ENCODE measurements at regions not wholly inside any gene's neighbourhood (a gene's known extent, or its start where the extent isn't known, plus 50 kb on each side); places are given as distances from the start of the nearest gene placed in this dataset.

GRCh38 chr14:86013641-86014040 is 483.7 kb downstream of the FLRT2 start (continued):
- TF ChIP-seq ZNF687 (CRISPR knock-in tag; IDR thresholded peaks at IDR 0.05) (no peak), ZNF546 (CRISPR knock-in tag; conservative IDR thresholded peaks at IDR 0.05) (no peak), ZNF781 (CRISPR knock-in tag; IDR thresholded peaks at IDR 0.05; ENCODE audit: borderline replicate concordance, not compliant biosample characterization) (no peak), ZNF30 (CRISPR knock-in tag; IDR thresholded peaks at IDR 0.05) (no peak), RBAK (CRISPR knock-in tag; IDR thresholded peaks at IDR 0.05) (no peak), ZNF652 (CRISPR knock-in tag; IDR thresholded peaks at IDR 0.05; ENCODE audit: borderline replicate concordance, low read depth) (no peak), HNRNPUL1 (IDR thresholded peaks at IDR 0.05; ENCODE audit: low read depth, low read length) (no peak), ZNF275 (CRISPR knock-in tag; IDR thresholded peaks at IDR 0.05; ENCODE audit: borderline replicate concordance) (no peak), NCOR1 (IDR thresholded peaks at IDR 0.05; ENCODE audit: borderline replicate concordance, low read length) (no peak), MEIS2 (CRISPR knock-in tag; IDR thresholded peaks at IDR 0.05) (no peak), GFI1 (CRISPR knock-in tag; IDR thresholded peaks at IDR 0.05; ENCODE audit: borderline replicate concordance) (no peak), CREB1 (IDR thresholded peaks at IDR 0.05) (peak; percentile 60), CREB1 (CRISPR knock-in tag; IDR thresholded peaks at IDR 0.05) (peak; percentile 79), ZSCAN21 (CRISPR knock-in tag; IDR thresholded peaks at IDR 0.05; ENCODE audit: borderline replicate concordance) (no peak), FOSL1 (CRISPR knock-in tag; IDR thresholded peaks at IDR 0.05; ENCODE audit: borderline replicate concordance) (no peak), DNMT1 (CRISPR knock-in tag; IDR thresholded peaks at IDR 0.05) (no peak), MIER3 (CRISPR knock-in tag; IDR thresholded peaks at IDR 0.05; ENCODE audit: borderline replicate concordance) (0 out of 2 replicates have a peak, but pooled peaks have one; percentile 24), ZMYM3 (CRISPR knock-in tag; IDR thresholded peaks at IDR 0.05) (no peak)
- TF ChIP-seq, protein P1, sequence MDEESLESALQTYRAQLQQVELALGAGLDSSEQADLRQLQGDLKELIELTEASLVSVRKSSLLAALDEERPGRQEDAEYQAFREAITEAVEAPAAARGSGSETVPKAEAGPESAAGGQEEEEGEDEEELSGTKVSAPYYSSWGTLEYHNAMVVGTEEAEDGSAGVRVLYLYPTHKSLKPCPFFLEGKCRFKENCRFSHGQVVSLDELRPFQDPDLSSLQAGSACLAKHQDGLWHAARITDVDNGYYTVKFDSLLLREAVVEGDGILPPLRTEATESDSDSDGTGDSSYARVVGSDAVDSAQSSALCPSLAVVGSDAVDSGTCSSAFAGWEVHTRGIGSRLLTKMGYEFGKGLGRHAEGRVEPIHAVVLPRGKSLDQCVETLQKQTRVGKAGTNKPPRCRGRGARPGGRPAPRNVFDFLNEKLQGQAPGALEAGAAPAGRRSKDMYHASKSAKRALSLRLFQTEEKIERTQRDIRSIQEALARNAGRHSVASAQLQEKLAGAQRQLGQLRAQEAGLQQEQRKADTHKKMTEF (CRISPR knock-in tag; IDR thresholded peaks at IDR 0.05), result 0 out of 2 replicates have a peak, but pooled peaks have one; percentile 41
- TF ChIP-seq, protein P2, sequence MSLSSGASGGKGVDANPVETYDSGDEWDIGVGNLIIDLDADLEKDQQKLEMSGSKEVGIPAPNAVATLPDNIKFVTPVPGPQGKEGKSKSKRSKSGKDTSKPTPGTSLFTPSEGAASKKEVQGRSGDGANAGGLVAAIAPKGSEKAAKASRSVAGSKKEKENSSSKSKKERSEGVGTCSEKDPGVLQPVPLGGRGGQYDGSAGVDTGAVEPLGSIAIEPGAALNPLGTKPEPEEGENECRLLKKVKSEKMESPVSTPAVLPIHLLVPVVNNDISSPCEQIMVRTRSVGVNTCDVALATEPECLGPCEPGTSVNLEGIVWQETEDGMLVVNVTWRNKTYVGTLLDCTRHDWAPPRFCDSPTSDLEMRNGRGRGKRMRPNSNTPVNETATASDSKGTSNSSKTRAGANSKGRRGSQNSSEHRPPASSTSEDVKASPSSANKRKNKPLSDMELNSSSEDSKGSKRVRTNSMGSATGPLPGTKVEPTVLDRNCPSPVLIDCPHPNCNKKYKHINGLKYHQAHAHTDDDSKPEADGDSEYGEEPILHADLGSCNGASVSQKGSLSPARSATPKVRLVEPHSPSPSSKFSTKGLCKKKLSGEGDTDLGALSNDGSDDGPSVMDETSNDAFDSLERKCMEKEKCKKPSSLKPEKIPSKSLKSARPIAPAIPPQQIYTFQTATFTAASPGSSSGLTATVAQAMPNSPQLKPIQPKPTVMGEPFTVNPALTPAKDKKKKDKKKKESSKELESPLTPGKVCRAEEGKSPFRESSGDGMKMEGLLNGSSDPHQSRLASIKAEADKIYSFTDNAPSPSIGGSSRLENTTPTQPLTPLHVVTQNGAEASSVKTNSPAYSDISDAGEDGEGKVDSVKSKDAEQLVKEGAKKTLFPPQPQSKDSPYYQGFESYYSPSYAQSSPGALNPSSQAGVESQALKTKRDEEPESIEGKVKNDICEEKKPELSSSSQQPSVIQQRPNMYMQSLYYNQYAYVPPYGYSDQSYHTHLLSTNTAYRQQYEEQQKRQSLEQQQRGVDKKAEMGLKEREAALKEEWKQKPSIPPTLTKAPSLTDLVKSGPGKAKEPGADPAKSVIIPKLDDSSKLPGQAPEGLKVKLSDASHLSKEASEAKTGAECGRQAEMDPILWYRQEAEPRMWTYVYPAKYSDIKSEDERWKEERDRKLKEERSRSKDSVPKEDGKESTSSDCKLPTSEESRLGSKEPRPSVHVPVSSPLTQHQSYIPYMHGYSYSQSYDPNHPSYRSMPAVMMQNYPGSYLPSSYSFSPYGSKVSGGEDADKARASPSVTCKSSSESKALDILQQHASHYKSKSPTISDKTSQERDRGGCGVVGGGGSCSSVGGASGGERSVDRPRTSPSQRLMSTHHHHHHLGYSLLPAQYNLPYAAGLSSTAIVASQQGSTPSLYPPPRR (CRISPR knock-in tag; IDR thresholded peaks at IDR 0.05; ENCODE audit: borderline replicate concordance), result no peak
